ENCODE measurements at regions not wholly inside any gene's neighbourhood (a gene's known extent, or its start where the extent isn't known, plus 50 kb on each side); places are given as distances from the start of the nearest gene placed in this dataset.

- CTCF ChIA-PET: interaction anchor here (2.5 kb wide), 1 partner anchor 13 kb away, joined by 7 read pairs; no protein-coding TSS in a partner anchor
- POLR2A ChIA-PET: interaction anchor here (0.7 kb wide), 1 partner anchor 853 kb away, joined by 3 read pairs; no protein-coding TSS in a partner anchor
These were observed 53.4 kb upstream of the PRKACB start for GRCh38 chr1:84090447-84091245.

DNA sequence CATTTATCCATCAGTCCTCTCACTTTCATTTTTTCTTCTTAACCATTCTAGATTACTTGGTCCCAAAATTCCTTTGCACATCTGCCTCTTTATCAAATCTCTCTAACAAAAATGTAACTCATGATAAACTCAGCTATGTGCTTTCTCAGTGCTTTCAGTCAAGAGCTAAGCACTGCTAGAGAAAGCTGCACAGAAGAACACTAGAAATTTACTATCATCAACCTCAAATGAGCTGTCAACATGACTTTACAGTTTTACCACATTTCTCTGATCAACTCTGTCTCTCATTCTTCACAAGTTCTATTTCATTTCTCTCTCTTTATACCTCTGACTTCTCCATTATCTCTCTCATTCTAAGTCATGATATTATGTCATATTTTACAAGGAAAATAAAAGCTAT is 54.2 kb upstream of the PRKACB start:
- CTCF ChIA-PET: interaction anchor here (2.5 kb wide), 1 partner anchor 12 kb away, joined by 7 read pairs; no protein-coding TSS in a partner anchor
- POLR2A ChIA-PET: interaction anchor here (0.5 kb wide), 1 partner anchor 901 kb away, joined by 3 read pairs; no protein-coding TSS in a partner anchor

DNA sequence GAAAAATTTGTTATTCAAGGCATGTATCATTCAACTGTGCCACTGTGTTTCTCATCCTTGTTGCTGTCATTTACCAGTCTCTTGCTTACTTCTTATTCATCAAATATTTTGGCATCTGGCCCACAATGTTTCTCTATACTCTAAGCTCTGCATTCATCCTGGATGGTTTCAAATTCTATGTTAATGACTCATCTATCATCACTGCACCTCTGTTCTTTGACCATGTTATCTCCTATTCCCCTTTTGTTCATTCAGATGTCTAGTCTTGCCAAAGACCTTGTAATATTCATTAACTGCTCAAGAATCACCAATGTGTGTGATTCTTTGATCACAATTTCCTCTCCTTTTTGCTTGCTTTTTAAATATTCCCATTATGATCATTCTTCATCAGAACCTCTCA is 54.6 kb upstream of the PRKACB start:
- CTCF ChIA-PET: interaction anchor here (2.5 kb wide), 1 partner anchor 11 kb away, joined by 7 read pairs; no protein-coding TSS in a partner anchor
- POLR2A ChIA-PET: interaction anchor here (0.5 kb wide), 1 partner anchor 902 kb away, joined by 3 read pairs; no protein-coding TSS in a partner anchor

DNA sequence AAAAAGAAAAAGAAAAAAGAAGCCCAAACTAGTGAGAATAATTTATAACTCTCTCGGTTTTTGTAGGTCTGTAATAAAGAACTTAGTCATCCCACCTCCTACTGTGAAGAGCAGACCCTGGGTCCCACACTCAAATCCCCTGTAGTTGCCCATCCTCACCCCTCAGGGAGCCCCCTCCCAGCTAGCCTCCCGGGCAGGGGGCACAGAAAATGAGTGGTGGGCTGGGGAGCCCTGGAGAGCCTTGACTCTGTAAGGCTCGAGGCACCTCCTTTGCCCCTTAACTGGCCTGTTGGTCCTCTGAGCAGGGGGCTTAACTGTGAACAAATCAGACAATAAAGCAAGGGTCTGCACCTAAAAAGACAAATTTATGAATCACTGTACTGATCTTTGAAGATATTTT is 57.5 kb upstream of the PRKACB start:
- ChIA-PET CTCF (no interaction called here), POLR2A (no interaction called here)

DNA sequence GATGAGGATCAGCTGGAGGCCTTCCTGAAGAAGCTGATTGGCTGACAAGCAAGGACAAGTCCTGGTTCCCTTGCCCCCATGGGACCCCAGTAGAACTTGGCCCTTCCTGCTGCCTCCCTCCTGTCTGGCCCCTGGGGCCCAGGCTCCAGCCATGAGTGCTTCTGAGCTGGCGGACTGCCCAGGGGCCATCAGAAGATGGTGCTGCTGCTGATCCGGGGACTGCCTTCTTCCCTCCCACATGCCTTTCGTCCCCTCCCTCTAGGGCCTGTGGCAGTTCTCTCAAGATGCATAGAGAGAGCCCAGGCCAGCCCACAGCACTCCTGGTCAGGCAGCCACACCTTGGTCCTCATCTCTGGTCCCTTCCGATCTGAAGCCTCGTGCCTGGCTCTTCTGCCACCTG is 57.9 kb upstream of the PRKACB start:
- ChIA-PET CTCF (no interaction called here), POLR2A (no interaction called here)

- CTCF ChIA-PET: no interaction called here
- POLR2A ChIA-PET: no interaction called here
These were observed 60.8 kb upstream of the PRKACB start for GRCh38 chr1:84083307-84083706.

- ChIA-PET POLR2A (no interaction called here), CTCF (interaction anchor here (1.3 to 1.8 kb wide), 2 partner anchors 9 to 11 kb away, joined by 4 to 7 read pairs; no protein-coding TSS in a partner anchor)
These were observed 65.2 kb upstream of the PRKACB start for GRCh38 chr1:84078842-84079202.

DNA sequence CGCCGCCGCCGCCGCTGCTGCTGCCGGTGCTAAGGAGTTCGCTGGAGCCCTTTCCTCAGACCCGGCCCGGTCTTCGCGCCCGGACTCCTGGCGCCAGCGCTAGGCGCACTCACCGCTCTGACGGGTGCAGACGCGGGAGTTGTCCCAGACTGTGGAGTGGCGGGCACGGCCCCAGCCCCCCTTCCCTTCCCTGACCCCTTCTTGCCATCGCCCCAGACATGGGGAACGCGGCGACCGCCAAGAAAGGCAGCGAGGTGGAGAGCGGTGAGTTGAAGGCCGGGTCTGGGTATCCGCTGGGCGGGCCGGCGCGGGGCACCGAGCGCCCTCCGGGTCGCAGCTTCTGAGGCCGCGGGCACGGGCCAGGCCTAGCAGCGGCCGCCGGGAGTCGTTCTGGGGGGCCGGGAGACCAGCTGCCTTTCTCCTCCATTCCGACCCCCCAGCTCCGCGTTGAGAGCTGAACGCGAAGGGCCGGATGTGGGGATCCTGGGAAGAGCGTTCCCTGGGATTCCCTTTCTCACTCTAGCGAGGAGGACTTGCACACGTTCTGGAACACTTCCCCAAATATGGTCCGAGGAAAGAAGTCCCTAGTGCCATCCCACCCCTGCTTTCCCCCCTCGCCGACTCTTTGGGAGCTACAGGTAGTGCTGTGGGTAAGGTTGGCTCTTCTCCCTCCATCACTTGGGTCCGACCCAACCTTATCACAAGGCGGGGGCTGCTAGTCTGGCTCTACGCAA is 65.8 kb upstream of the PRKACB start:
- CTCF ChIA-PET: interaction anchor here (1.3 to 1.8 kb wide), 2 partner anchors 10 to 12 kb away, joined by 4 to 7 read pairs; no protein-coding TSS in a partner anchor
- POLR2A ChIA-PET: no interaction called here

GRCh38 chr1:84077476-84078107 is 66.5 kb upstream of the PRKACB start:
- CTCF ChIA-PET: interaction anchor here (1.8 kb wide), 1 partner anchor 13 kb away, joined by 7 read pairs; no protein-coding TSS in a partner anchor
- POLR2A ChIA-PET: no interaction called here

GRCh38 chr1:84073266-84073665 is 70.8 kb upstream of the PRKACB start:
- CTCF ChIA-PET: no interaction called here
- POLR2A ChIA-PET: no interaction called here

DNA sequence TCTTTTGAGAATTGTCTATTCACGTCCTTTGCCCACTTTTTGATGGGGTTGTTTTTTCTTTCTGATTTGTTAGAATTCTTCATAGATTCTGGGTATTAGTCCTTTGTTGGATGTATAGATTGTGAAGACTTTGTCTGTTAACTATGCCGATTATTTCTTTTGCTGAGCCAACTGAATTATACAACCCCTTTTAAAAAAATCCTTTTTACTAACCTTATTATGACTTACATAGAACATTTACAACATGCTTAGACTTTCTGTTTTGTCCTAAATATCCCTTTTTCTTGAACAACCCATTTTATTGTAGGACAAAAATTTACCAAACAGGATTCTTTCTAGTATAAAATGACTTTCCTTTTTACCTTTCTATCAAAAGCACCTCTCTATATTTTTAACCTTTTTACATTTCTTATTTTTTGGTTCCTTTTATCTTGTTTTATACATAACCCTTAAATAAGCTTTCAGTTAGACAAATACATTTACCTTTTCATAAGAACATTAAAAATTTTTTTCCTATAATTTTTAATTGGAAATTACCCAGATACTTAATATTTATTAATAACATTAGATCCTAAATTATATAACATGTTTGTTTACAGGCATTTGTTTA is 70.4 kb upstream of the TTLL7 start:
- ChIA-PET CTCF (no interaction called here), POLR2A (no interaction called here)

DNA sequence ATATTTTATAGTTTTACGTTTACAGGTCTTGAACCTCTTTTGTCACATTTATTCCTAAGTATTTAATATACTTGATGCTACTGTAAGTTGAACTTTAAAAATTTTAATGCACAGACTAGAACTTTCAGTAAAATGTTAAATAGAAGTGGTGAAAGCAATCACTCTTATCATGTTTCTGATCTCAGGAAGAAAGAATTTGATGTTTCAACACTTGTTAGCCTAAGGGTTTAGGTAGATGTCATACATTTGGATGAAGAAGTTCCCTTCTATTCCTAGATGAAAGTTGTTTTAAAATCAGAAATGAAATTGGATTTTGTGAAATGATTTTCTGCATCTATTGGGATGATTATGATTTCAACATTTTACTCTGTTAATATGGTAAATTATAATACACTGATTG is 63.6 kb upstream of the TTLL7 start:
- ChIA-PET CTCF (no interaction called here), POLR2A (no interaction called here)

GRCh38 chr1:84061336-84061735 is 62.4 kb upstream of the TTLL7 start:
- ChIA-PET CTCF (interaction anchor here (0.6 to 1.0 kb wide), 2 partner anchors 11 to 13 kb away, joined by 3 read pairs; no protein-coding TSS in a partner anchor), POLR2A (no interaction called here)

- ChIA-PET POLR2A (interaction anchor here (0.7 kb wide), 1 partner anchor 1264 kb away, joined by 3 read pairs; no protein-coding TSS in a partner anchor), CTCF (interaction anchor here (1.0 kb wide), 1 partner anchor 10 kb away, joined by 3 read pairs; no protein-coding TSS in a partner anchor)
These were observed 61.8 kb upstream of the TTLL7 start for GRCh38 chr1:84060781-84061180.

DNA sequence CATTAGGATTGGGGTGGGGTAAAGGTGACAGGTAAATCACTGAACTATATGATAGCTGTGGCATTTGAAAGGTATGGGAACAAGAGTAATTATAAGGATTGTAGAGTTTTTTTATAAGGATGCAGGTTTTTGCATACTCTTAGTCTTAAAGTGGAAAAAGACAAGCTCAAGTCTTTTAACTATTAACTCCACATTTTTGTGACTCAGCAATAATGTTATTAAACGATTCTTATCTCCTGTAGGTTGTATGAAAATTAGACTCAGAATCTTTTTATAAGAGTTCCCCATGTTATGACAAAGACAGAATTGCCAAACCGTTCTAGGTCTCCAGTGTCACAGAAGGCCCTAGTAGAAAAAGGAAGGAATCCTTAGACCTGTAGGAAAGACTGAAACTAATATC is 49.9 kb upstream of the TTLL7 start:
- ChIA-PET POLR2A (no interaction called here), CTCF (no interaction called here)
